ENCODE measurements at regions not wholly inside any gene's neighbourhood (a gene's known extent, or its start where the extent isn't known, plus 50 kb on each side); places are given as distances from the start of the nearest gene placed in this dataset.

GRCh38 chr5:4083591-4084337 is 488.1 kb downstream of the IRX1 start:
- TF ChIP-seq SP7 (tag by site-specific recombination; IDR thresholded peaks at IDR 0.05) (no peak), ZBTB7A (tag by site-specific recombination; IDR thresholded peaks at IDR 0.05; ENCODE audit: low read depth) (no peak), ZNF704 (tag by site-specific recombination; IDR thresholded peaks at IDR 0.05) (no peak), ZNF16 (tag by site-specific recombination; IDR thresholded peaks at IDR 0.05; ENCODE audit: low read depth) (no peak), ZNF707 (tag by site-specific recombination; IDR thresholded peaks at IDR 0.05) (no peak), REPIN1 (tag by site-specific recombination; IDR thresholded peaks at IDR 0.05; ENCODE audit: low read depth) (no peak), ZNF132 (tag by site-specific recombination; IDR thresholded peaks at IDR 0.05; ENCODE audit: borderline replicate concordance) (no peak), ZNF626 (tag by site-specific recombination; IDR thresholded peaks at IDR 0.05) (no peak), ZNF548 (tag by site-specific recombination; IDR thresholded peaks at IDR 0.05) (no peak), ZNF549 (tag by site-specific recombination; IDR thresholded peaks at IDR 0.05) (no peak)
- no peak overlapping the region for H3K4me3 ChIP-seq (ENCODE audit: low read depth, low read length)
- CTCF ChIA-PET, result no interaction called here
- POLR2A ChIA-PET, result interaction anchor here (0.7 kb wide), 1 partner anchor 435 kb away, joined by 3 read pairs; no protein-coding TSS in a partner anchor
- H3K4me1 ChIP-seq (ENCODE audit: control insufficient read depth, insufficient read depth, low read length), result no peaks in the 10 kb centered on the region
- no peak overlapping the region for H3K27ac ChIP-seq (ENCODE audit: extremely low read depth, low read depth, low read length)
- H3K9me3 ChIP-seq (ENCODE audit: control insufficient read depth, insufficient read depth, low read depth, low read length), result no peaks in the 10 kb centered on the region
- H3K36me3 ChIP-seq (ENCODE audit: control insufficient read depth in 2 of 2, insufficient read depth in 1 of 2, low read length in 2 of 2), result no peaks in the 10 kb centered on the region

GRCh38 chr5:4086081-4086480 is 490.4 kb downstream of the IRX1 start:
- H3K9me3 ChIP-seq (ENCODE audit: control insufficient read depth, insufficient read depth, low read depth, low read length), result no peaks in the 10 kb centered on the region
- POLR2A ChIA-PET, result no interaction called here
- no peaks in the 10 kb centered on the region for H3K4me1 ChIP-seq (ENCODE audit: control insufficient read depth, insufficient read depth, low read length)
- H3K36me3 ChIP-seq (ENCODE audit: control insufficient read depth in 2 of 2, insufficient read depth in 1 of 2, low read length in 2 of 2), result no peaks in the 10 kb centered on the region
- no peak overlapping the region for H3K27ac ChIP-seq (ENCODE audit: extremely low read depth, low read depth, low read length)
- no peak for TF ChIP-seq PRDM6 (tag by site-specific recombination; IDR thresholded peaks at IDR 0.05)
- TF ChIP-seq OVOL3 (tag by site-specific recombination; IDR thresholded peaks at IDR 0.05), result no peak
- TF ChIP-seq PATZ1 (tag by site-specific recombination; IDR thresholded peaks at IDR 0.05), result no peak
- TF ChIP-seq WT1 (tag by site-specific recombination; IDR thresholded peaks at IDR 0.05), result no peak
- TF ChIP-seq ZNF521 (tag by site-specific recombination; IDR thresholded peaks at IDR 0.05), result no peak
- TF ChIP-seq ZNF146 (tag by site-specific recombination; IDR thresholded peaks at IDR 0.05), result no peak
- no peak for TF ChIP-seq KLF9 (tag by site-specific recombination; IDR thresholded peaks at IDR 0.05; ENCODE audit: low read depth)
- TF ChIP-seq ZNF596 (tag by site-specific recombination; IDR thresholded peaks at IDR 0.05), result no peak
- TF ChIP-seq ZNF274 (IDR thresholded peaks at IDR 0.05; ENCODE audit: low read length), result no peak
- no peak for TF ChIP-seq ZNF274 (tag by site-specific recombination; IDR thresholded peaks at IDR 0.05; ENCODE audit: borderline replicate concordance)
- TF ChIP-seq TSHZ1 (tag by site-specific recombination; IDR thresholded peaks at IDR 0.05; ENCODE audit: borderline replicate concordance), result no peak
- no peak for TF ChIP-seq ZNF19 (tag by site-specific recombination; IDR thresholded peaks at IDR 0.05; ENCODE audit: low read depth)
- TF ChIP-seq ZNF140 (tag by site-specific recombination; IDR thresholded peaks at IDR 0.05), result no peak
- TF ChIP-seq GLIS2 (tag by site-specific recombination; IDR thresholded peaks at IDR 0.05), result no peak
- no peak for TF ChIP-seq ZNF174 (tag by site-specific recombination; IDR thresholded peaks at IDR 0.05)
- TF ChIP-seq ZNF707 (tag by site-specific recombination; IDR thresholded peaks at IDR 0.05), result no peak
- CTCF ChIA-PET, result no interaction called here
- H3K4me3 ChIP-seq (ENCODE audit: low read depth, low read length), result no peak overlapping the region
